GF-D8 (cell line): ENCODE measurements at regions not wholly inside any gene's neighbourhood (a gene's known extent, or its start where the extent isn't known, plus 50 kb on each side); places are given as distances from the start of the nearest gene placed in this dataset.

ENCODE experiments used
- DNase-seq: peaks from one replicate; lab custom pipeline; 2025; lab: John Stamatoyannopoulos, UW

DNA sequence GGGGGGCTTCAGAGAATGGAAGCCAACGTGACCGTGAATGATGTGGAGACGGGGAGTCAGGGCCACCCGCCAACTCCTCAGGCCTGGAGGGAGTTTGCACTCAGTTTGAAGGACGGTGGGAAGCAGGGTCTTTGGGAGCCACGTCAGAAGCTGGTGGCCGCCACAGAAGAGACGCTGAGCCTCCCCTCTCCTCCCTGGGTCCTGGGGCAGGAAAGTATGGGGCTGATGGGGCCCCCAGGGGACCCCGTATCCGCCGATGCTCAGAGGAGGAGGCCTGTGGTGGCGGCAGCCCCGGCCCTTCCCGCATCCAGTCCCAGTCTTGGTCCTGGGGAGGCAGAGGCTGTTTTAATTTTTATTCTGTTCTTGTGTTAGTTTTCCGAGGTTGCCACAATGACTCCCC, 188.6 kb upstream of the C1orf174 start:
- DNase-seq, result no peak

DNA sequence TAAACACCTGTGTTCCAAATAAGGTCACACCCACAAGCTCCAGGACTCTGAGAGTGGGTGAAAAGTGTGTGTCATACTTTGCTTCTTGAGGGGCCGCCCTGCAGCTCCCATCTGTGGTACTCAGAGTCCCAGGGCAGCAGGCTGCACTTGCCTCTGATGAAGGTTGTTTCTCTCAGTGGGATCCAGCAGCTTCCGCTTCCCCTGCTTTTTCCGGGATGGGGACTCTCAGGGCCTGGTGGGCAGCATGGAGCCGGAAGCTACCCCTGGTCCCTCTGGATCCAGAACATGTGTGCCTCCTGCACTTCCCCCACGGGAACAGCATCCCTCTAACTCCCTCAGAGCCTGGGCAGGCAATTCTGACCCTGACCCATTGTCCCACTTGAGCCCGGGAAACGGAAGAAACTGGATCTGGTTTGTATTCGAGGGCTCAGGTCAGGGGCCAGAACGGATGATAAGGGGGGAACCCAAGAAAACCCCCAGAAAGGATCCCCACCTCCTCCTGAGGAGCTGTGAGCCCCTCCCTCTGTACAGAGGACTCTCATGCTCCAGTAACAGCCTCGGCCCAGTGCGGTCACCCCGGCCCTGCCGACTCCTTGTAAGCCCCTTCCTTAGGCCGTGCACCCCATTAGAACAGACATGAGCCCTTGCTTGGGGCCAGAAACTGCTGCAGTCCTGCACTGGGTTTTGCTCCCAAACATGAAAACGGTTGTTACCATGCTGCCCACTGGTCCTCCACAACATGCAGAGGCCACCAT, 189.5 kb upstream of the C1orf174 start:
- DNase-seq, result no peak

DNA sequence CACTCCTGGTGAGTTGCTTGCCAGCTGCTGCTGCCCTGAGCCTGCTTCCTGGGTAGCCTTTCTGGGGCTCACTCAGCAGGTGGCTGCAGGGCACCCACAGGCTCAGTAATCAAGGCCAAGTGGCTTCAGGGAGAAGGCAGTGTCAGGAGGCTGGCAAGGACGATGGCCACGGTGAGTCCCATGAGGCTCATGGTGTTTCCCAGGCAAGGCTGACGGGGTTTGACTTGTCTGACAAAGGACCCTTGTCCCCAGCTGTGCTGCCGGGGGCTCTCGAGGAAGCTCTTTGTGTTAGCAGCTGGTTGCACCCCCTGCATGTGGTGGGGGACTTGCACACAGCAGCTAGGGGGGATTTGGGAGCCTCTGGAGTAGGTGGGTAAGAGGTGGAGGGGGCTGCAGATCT, 190.5 kb upstream of the C1orf174 start:
- DNase-seq, result no peak

DNA sequence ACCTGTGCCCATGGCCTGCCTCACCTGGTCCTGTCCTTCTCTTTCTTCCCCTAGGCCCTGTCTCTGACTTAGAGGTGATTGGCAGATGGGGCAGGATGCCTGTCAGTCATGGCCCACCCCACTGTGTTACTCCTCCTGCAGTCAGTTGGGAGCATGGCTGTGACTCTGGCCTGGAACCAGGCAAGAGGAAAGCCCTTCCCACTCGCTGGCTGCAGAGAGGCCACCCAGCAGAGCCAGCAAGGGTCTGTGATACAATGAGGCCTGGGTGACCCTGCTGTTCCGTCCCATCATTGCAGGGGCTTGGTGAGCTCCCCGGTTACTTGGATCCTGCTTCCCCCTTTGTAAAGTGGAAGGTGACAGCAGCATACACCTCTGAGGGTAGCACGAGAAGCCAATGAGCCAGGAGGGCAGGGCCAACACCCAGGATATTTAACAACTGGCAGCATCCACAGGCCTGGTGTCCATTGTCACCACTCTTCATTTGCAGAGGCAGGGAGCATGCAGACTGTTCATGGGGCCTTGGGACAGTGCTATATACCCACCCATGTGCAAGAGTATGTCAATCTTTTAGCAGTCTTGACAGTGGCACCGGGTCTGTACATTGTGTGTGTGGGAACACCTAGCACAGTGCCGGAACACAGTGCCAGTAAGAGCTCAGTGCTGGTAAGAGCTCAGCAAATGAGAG, 191.0 kb upstream of the C1orf174 start:
- DNase-seq, result no peak

DNA sequence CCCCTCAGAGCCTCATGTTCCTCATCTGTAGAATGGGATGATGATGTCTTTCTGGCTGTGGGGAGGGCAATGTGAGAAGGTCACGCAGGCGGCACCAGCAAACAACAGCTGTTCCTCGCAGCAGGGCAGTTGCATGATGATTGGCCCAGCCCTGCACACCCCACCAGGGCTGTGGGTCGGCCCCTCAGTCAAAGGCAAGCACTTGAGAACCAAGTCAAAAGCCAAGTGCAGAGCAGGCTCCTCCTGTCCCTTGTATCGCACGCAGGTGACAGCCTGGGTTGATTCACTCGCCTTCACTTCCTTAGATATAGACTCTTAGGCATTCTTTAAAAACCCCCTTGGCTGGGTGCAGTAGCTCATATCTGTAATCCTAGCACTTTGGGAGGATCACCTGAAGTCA, 191.9 kb upstream of the C1orf174 start:
- no peak for DNase-seq

DNA sequence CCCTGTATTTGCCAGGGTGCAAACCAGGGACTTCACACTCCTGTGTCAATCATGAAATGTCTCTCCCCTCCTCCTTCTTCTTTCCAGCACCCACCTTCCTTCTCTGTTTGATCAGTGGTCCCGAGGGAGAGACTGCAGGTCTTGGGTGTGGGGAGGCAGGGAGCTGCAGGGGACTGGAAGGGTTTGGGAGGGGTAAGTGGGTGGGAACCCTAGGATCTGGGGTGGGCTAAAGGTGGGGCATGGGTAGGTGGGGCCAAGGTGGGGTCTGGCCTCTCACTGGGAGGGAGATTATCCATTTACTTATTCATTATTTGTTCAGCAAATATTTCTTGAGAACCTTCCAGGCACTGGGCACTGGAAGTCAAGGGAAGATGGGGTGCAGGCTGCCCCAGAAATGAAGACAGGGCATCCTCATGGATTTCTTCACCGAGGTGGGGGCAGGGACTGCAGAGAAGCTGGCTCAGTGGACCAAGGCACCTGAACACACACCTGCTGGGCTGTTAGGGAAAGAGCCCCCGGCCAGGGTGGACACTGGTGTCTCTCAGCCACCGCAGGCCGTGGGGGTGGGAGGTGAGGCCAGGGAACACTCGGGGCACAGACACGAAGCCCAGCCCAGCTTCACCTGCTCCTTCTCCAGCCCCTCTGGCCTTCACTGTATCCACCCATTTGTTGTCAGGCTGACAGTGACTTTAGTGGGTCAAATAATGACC, 193.9 kb upstream of the C1orf174 start:
- no peak for DNase-seq

DNA sequence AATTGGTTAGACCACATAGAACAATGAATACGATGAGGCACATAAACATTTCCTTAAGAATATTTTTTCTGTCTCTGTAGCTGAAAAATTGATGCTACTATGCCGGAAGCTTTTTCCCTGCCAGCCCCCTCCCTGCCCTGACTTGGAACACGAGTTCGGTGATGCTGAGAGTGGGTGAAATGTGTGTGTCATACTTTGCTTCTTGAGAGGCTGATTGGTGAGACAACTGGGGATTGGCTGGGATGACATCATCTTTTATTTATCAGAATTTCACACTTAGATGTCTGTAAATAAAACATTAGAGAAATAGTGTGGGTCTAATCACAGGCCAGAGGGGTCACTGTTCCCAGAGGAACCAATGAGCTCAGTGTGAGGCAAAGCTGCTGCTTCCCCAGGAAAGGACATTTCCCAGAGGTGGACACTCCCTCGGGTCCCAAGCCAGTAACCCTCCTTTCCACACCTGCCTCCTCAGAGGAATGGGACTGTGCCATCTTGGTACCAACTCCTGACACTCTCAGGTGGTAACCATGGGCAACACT, 195.4 kb upstream of the C1orf174 start:
- no peak for DNase-seq

DNA sequence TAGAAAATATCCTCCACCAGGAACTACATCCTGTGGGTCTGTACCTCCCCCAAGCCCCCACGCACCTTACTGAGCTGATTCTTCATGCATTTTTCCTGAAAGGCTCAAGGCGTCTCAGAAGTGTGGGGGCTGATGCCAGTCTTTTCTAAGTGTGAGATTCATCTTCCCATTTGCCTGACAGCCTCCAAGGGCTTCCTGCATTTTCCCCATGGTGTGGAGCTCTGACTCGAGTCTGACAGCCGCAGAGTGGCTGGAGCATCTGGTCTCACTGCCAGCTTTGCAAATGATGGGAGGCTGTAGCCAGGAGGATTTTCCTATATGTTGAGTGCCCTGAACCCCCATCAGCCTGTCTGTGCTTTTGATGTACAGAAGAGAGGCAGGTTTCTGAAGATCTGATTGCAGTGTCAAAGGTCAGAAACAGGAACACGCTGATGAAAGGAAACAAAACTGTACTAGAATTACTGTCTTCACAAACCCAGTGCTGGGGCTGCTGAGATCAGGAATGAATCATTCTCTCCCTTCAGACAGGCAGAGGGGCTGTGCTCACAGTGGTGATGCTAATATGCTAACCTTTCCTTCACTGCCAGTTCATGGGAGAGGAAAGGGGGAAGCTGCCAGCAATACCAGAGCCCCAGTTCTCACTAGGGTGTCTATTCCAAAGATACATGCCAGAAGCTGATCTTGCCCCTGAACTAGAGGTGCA, 201.5 kb upstream of the C1orf174 start:
- DNase-seq, result no peak

DNA sequence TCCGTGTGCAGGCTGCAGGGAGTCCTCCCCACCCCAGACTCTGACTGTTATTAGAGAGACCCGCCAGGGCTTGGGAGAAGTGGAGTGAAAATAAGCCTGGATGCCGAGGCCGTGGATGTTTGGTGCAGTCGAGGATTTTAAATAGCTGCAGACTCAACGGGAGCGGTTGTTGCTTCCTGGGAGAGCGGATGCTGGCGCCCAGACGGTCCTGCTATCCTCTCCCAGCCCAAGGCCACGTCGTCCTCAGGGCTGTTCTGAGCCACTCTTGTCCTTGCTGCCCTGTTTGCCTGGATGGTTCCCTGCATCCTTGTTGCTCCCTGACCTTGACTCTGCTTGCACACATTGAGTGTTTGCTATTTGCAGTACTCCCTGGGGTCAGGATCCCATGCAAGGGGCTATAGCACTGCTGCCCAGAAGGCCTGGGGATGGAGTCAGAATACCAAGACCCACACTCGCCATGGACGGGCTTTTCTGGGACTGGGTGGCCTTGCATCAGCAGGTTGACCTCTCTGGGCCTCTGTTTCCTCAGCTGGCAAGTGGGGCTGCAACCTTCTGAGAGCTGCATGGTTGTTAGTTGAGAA, 205.3 kb upstream of the C1orf174 start:
- no peak for DNase-seq

DNA sequence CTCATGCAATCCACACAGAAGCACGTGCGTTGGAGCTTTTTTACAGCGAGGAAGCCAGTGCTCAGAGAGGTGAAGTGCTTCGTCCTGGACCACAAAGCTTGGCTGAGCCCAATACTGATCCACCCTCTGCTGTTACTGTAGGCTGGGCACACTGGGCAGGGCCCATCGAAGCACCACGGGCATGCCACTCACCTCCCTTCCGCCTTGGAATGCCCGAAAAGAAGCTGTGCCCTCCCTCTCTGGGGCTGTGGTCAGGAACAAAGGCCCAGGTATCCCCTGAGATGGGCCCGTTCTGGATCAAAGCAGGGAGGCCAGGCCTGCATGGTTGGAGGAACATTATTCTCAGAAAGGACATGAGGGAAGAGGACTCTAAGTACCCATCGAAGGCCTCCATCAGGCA, 206.7 kb upstream of the C1orf174 start:
- DNase-seq, result no peak

DNA sequence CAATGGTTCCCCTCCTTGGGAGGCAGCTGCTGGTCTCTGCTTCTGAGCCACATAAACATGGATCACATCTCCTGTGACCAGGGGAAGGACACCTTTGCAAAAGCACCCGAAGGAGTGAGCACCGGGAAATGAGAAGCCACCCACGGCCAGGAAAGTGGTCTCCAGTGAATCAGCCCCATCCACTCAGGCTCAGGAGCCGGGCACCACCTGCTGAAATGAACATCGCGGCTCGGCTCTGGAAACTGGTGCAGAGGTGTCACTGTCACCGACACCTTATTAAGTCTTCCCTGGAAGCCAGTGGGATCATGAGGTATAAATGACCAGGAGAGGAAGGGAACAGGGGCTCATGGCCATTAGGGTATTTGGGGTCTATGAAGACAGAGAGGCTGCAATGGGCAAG, 207.2 kb upstream of the C1orf174 start:
- no peak for DNase-seq

DNA sequence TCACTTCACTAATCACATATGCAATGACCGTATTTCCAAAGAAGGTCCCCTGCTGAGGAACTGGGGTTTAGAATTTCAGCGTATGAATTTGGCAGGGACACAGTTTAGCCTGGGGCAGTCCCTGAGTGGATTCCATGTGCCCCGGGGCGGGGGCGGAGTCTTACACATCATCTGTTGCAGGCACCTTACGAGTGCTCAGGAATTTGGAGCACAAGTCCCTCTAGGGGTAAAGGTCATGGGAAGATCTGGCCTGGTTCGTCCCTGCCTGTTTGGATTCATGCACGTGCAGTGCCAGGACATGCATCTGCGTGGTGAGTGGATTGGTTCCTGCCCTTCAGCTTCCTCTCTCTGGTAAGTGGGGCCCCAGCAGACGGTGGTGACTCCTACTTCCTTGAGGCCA, 208.3 kb upstream of the C1orf174 start:
- no peak for DNase-seq

DNA sequence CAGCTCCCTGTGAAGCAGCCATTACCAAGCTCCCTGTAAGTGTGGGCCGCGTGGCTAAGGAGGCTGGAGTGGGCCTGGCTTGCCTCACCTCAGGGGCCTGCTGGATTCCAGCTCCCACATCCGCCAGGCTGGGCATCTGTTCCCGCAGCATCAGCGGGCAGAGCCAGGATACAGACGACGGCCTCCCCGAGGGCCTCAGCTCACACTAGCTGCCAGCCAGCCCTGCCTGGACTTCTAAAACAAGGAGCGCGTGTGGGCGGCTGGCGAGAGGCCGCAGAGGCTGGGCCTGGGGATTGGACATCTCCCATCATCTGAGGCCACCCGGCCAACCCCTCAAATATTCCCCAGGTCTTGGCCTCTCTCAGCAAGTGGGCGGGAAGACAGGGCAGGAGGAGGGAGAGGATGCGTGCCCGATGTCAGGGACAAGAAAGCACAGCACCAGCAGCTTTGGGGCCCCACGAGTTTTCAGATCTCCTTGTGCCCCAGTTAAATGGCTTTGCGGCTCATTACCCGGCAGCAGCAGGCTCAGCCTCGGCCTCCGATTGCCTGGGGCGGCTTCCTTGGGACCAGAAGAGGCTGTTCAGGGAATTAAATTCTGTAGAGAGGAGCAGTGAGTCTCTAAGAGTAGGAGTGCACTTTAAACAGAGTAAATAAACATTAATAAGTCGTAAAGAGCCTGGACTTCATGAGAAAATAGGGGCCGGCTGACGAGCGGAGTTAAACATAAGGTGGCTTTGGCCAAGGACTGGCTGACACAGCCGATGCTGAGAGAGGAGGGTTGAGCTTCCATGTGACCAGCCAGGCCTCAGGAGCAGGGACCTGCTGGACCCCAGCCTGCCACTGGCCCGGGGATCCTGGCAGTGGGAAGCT, 208.9 kb upstream of the C1orf174 start:
- DNase-seq, result no peak

DNA sequence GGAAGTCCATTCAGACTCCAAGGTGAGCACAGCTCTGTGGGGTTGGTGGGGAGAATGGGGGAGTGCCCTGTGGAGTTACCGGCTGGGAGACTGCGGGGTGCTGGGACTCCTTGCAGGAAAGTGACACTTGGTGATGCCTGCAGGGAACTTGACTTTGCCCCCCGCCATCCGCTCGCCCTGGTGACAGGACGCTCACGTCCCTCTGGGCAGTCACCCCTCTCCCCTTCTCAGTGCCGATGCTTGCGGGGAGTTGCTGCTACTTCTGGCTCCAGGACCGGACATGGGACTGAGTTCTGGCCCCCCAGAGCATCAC, 209.5 kb upstream of the C1orf174 start:
- no peak for DNase-seq

DNA sequence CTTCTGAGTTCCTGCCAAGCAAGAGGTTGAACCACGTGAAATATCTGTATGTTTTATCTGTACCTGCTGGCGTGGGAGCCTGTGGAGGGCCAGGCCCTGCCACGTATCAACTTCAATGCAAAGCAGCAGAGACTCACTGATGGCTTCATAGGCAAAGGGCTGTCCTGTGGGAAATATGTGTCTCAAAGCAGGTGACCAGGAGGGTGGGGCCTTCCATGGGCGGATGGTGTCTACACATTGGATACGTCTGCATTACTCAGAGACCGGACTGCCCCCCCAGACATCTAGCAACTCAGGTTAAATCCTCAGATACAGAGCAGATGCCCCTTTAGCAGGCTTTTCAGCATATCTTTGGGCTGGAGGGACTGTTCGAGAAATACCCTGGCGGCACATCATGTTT, 210.8 kb upstream of the C1orf174 start:
- DNase-seq, result no peak

DNA sequence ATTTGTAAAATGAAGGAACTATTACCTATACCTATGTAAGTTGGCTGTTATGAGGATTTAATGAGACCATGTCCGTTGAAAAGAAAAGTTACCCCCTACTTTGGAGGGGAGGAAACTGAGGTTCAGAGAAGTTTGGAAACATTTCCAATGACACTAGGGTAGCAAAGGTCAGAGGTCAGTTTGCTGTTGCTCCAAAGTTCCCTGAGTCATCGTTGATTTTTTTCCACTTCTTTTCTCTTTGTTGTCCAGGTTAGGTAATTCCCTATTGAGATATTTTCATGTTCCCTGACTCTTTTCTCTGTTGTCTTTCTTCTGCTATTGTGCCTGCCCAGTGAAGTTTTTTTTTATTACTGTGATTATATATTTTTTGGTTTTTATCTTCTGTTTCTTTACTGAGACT, 213.8 kb upstream of the C1orf174 start:
- DNase-seq, result no peak

DNA sequence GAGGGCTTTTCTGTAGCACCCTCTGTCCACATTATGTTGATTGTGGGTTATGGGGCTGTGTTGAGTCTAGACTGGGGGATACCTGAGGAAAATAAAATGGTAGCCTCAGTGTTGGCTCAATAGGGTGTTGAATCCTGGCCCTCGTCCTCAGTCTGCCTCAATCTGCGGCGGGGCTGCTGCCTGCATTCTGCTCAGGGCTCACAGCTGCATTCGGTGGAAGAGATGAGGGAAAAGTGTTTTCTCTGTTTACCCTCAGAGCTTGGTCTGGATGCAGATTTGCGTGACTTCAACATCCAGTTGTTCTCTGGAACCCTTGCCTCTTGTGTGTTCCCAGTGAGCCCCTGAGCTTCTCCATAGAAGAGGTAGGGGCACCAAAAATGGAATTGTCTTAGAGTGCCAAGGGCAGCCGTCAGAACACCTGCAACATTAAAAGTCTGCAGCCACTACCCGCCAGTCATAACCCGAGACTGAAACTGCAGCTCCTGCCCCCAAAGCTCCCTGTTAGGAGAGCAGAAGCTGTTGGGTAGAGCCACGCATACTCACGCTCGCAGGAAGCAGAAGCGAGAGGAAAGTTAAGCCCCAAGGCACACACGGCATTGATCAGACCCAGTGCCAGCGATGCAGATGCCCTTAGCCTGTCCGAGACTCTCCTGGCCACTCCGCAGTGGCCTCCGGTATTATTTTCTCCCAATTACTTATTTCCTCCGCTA, 215.3 kb upstream of the C1orf174 start:
- DNase-seq, result no peak

DNA sequence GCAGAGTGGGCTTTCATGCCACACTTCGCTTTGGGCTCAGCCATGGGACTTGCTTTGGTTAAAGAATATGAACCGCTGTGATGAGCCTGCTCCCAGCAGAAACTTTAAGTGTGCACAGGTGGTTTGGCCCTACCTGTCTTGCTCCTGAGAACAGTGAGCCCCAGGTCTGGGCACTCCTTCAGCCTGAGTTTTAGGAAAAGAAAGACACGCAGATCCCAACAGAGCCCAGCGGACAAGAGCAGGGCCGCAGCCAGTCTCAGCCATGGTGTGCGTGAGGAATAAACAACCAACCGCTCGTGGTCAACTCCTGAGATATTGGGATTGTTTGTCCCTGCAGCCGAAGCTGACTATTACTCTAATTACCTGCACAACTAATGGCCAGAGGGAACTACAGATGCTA, 217.1 kb upstream of the C1orf174 start:
- DNase-seq, result no peak

DNA sequence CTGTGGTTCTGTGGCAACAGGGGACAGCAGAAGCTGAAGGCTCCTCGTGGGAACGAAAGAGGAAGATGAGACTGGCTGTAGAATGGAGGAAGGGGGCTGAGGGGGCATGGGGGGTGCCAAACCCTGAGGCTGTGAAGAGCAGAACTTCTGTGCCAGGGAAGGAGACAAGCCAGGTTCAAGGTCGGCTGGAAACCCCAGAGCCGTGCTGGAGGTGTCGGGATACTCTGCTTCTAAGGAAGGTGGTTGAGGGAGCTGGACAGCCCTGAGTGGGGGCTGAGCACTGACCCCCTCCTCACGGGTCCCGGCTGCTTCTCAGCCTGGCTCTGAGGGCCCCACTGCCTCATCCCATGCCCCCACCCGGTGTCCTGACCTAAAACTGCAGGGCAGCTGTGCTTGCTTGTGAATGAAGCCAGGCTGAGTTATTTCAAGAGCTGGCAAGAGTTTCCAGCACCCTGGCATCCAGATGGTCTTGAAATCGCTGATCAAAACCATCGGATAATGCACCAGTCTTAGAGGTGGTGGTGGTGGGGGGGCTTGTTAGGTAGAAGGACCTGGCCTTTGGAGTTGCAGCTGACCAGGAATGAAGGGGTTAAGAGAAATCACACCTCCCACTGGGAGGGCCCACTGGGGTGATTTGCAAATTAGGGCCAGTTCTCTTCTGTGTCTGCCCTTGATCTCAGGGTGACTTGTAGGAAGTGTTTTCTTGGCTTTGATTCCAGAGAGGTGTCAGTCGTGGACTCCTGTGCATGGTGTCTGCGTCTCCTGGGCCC, 218.9 kb upstream of the C1orf174 start:
- DNase-seq, result no peak
